Neural crest cell (in vitro differentiated cells): ENCODE measurements at regions not wholly inside any gene's neighbourhood (a gene's known extent, or its start where the extent isn't known, plus 50 kb on each side); places are given as distances from the start of the nearest gene placed in this dataset.

ENCODE experiments used
- DNase-seq: peaks from one replicate; pipeline ENCODE4 v3.0.0; 2021; ENCODE audit warnings: low read depth, mixed read lengths, low spot score
- H3K27ac Mint-ChIP-seq: one replicate; pipeline ENCODE4 v1.8.0; 2021; ENCODE audit warnings: mild to moderate bottlenecking, mixed read lengths; ENCODE audit not compliant: unreplicated experiment
- H3K27me3 Mint-ChIP-seq: 2 replicates; pipeline ENCODE4 v1.8.0; 2021; ENCODE audit warnings: low read depth, mild to moderate bottlenecking, mixed read lengths
- H3K36me3 Mint-ChIP-seq: 2 replicates; pipeline ENCODE4 v1.8.0; 2021; ENCODE audit warnings: low read depth, mild to moderate bottlenecking, mixed read lengths
- H3K4me1 Mint-ChIP-seq: 2 replicates; pipeline ENCODE4 v1.8.0; 2021; ENCODE audit warnings: mixed read lengths
- H3K4me3 Mint-ChIP-seq: one replicate; pipeline ENCODE4 v1.8.0; 2021; ENCODE audit warnings: mild to moderate bottlenecking, mixed read lengths
- H3K9me3 Mint-ChIP-seq: 2 replicates; pipeline ENCODE4 v1.8.0; 2021; ENCODE audit warnings: mixed read lengths
- CTCF ChIP-seq: fragments of 200-600 bp; sonication (generic); conservative IDR thresholded peaks from 2 replicates; pipeline ENCODE4 v1.5.0; 2021; ENCODE audit warnings: antibody characterized with exemption, mild to moderate bottlenecking

- Mint-ChIP-seq H3K27ac (no peak overlapping the region), H3K36me3 (no peaks in the 10 kb centered on the region), H3K4me3 (no peak overlapping the region), H3K27me3 (peaks cover 41% of the 10 kb centered on the region), H3K4me1 (no peaks in the 10 kb centered on the region), H3K9me3 (no peaks in the 10 kb centered on the region)
- no peak for TF ChIP-seq CTCF
- no peak for DNase-seq
Measured at GRCh38 chr5:2003690-2004365, 121.1 kb upstream of the IRX4 start.

- H3K27ac Mint-ChIP-seq = no peak overlapping the region
- H3K9me3 Mint-ChIP-seq = peaks cover 6% of the 10 kb centered on the region
- no peak for TF ChIP-seq CTCF
- H3K4me1 Mint-ChIP-seq = no peaks in the 10 kb centered on the region
- peaks cover 47% of the 10 kb centered on the region for H3K27me3 Mint-ChIP-seq
- no peak overlapping the region for H3K4me3 Mint-ChIP-seq
- DNase-seq = no peak
- H3K36me3 Mint-ChIP-seq = peaks cover 5% of the 10 kb centered on the region
Measured at GRCh38 chr5:2003206-2003605, 120.5 kb upstream of the IRX4 start.

- no peak for DNase-seq
- peaks cover 11% of the 10 kb centered on the region for H3K9me3 Mint-ChIP-seq
- peaks cover 8% of the 10 kb centered on the region for H3K36me3 Mint-ChIP-seq
- H3K4me3 Mint-ChIP-seq = no peak overlapping the region
- H3K4me1 Mint-ChIP-seq = no peaks in the 10 kb centered on the region
- TF ChIP-seq CTCF = no peak
- H3K27ac Mint-ChIP-seq = no peak overlapping the region
- H3K27me3 Mint-ChIP-seq = peaks cover 51% of the 10 kb centered on the region
Measured at GRCh38 chr5:2001300-2001699, 118.6 kb upstream of the IRX4 start.

GRCh38 chr5:2000591-2000990 is 117.9 kb upstream of the IRX4 start:
- Mint-ChIP-seq H3K27me3 (peaks cover 54% of the 10 kb centered on the region), H3K36me3 (peaks cover 8% of the 10 kb centered on the region), H3K4me1 (no peaks in the 10 kb centered on the region), H3K9me3 (peaks cover 11% of the 10 kb centered on the region), H3K27ac (no peak overlapping the region), H3K4me3 (no peak overlapping the region)
- TF ChIP-seq CTCF = no peak
- DNase-seq = no peak

GRCh38 chr5:1999794-2000193 is 117.1 kb upstream of the IRX4 start:
- DNase-seq = no peak
- Mint-ChIP-seq H3K27ac (peak overlapping the region; percentile 75), H3K9me3 (peaks cover 11% of the 10 kb centered on the region), H3K4me3 (no peak overlapping the region), H3K36me3 (peaks cover 8% of the 10 kb centered on the region), H3K4me1 (no peaks in the 10 kb centered on the region), H3K27me3 (peaks cover 49% of the 10 kb centered on the region)
- TF ChIP-seq CTCF = no peak
